HepG2 (cell line): ENCODE measurements at regions not wholly inside any gene's neighbourhood (a gene's known extent, or its start where the extent isn't known, plus 50 kb on each side); places are given as distances from the start of the nearest gene placed in this dataset.

Experiments used
- ATAC-seq: fragments of 200-7000 bp; cut with Tn5 transposase; 3 replicates; pipeline ENCODE4 v1.9.1; 2020; ENCODE audit warnings: mild to moderate bottlenecking, moderate library complexity
- BruUV-seq: library from RNA; stranded (reverse); fragments of 400-500 nt; replicated peaks from 2 replicates; lab custom pipeline; 2021; lab: Mats Ljungman, UMichigan
- CTCF ChIA-PET: fragments of 300-600 bp; formaldehyde crosslinking; extraction: SDS; loops from one replicate; lab custom pipeline; 2021; ENCODE audit warnings: low total read pairs, inconsistent platforms, low intra/inter-chr PET ratio; lab: Yijun Ruan, JAX
- POLR2A ChIA-PET: fragments of 350-600 bp; sonication (Branson Sonifier 250); formaldehyde crosslinking; loops from one replicate; lab custom pipeline; 2020; ENCODE audit warnings: antibody characterized with exemption, inconsistent platforms; lab: Yijun Ruan, JAX
- DNase-seq: peaks from one replicate; pipeline ENCODE4 v3.0.0-alpha.2; 2015; ENCODE audit warnings: low spot score
- FAIRE-seq: peaks from 3 replicates; lab custom pipeline; 2011; peaks lifted over from hg19 to GRCh38; lab: Jason Lieb, UNC
- H2AFZ ChIP-seq: one replicate; pipeline ENCODE4 v1.6.1; 2011; ENCODE audit warnings: low read length, inconsistent platforms
- H3K27ac ChIP-seq: fragments of 300-600 bp; 3 replicates; pipeline ENCODE4 v1.8.0; 2011; ENCODE audit warnings: mixed run types, mild to moderate bottlenecking, mixed read lengths, low read length, inconsistent platforms; ENCODE audit not compliant: insufficient read depth; ENCODE audit errors: extremely low read length
- H3K27me3 ChIP-seq, 2 experiments: fragments of 200-600 bp in 1 of 2; 2 replicates in 1 of 2; 3 replicates in 1 of 2; pipeline versions ENCODE4 v1.6.0 to v1.8.0; 2011; ENCODE audit warnings: low read length in 2 of 2, mild to moderate bottlenecking in 2 of 2, moderate library complexity in 2 of 2, inconsistent platforms in 1 of 2; ENCODE audit not compliant: insufficient read depth in 2 of 2, control insufficient read depth in 1 of 2
- H3K36me3 ChIP-seq, 2 experiments: fragments of 200-600 bp in 1 of 2; replicated peaks in 1 of 2; 2 replicates in 1 of 2; 3 replicates in 1 of 2; pipeline versions ENCODE4 v1.5.1 to v1.8.0; 2011; ENCODE audit warnings: low read length in 2 of 2, inconsistent platforms in 1 of 2; ENCODE audit not compliant: insufficient read depth in 2 of 2, control insufficient read depth in 1 of 2
- H3K4me1 ChIP-seq: 2 replicates; pipeline ENCODE4 v1.5.1; 2012; ENCODE audit warnings: low read length, inconsistent platforms; ENCODE audit not compliant: insufficient read depth
- H3K4me2 ChIP-seq: 2 replicates; pipeline ENCODE4 v1.6.0; 2011; ENCODE audit warnings: low read depth, low read length, inconsistent platforms
- H3K4me3 ChIP-seq, 3 experiments: fragments of 200-600 bp in 1 of 3; sonication (generic), shearing (Covaris generic) in 1 of 3; replicated peaks in 1 of 3; 2 replicates each; pipeline ENCODE4 v1.5.1; 2011 to 2016; ENCODE audit warnings: low read length in 3 of 3, inconsistent platforms in 2 of 3, low read depth in 2 of 3, mild to moderate bottlenecking in 2 of 3, control low read depth in 1 of 3, mixed read lengths in 1 of 3; ENCODE audit not compliant: insufficient read depth in 1 of 3
- H3K79me2 ChIP-seq: one replicate; pipeline ENCODE4 v1.6.1; 2011; ENCODE audit warnings: low read length, inconsistent platforms; ENCODE audit not compliant: insufficient read depth
- H3K9ac ChIP-seq: 2 replicates; pipeline ENCODE4 v1.6.0; 2011; ENCODE audit warnings: mild to moderate bottlenecking, low read depth, low read length, inconsistent platforms; ENCODE audit not compliant: insufficient read depth
- H3K9me3 ChIP-seq: 2 replicates; pipeline ENCODE4 v1.5.1; 2012; ENCODE audit warnings: mild to moderate bottlenecking, low read length
- H4K20me1 ChIP-seq: 2 replicates; pipeline ENCODE4 v1.6.0; 2011; ENCODE audit warnings: inconsistent platforms, mild to moderate bottlenecking, low read length, moderate library complexity; ENCODE audit not compliant: insufficient read depth
- ARID4A ChIP-seq: sonication (generic); formaldehyde crosslinking; IDR thresholded peaks from 2 replicates; pipeline ENCODE4 v1.5.0; 2020; ENCODE audit warnings: mild to moderate bottlenecking, missing genetic modification reagents, borderline replicate concordance
- CHD4 ChIP-seq: fragments of 200-600 bp; sonication (generic); IDR thresholded peaks from 2 replicates; pipeline ENCODE4 v1.7.0; 2017; ENCODE audit warnings: mild to moderate bottlenecking, low read length, borderline replicate concordance
- DPF2 ChIP-seq: sonication (generic); formaldehyde crosslinking; IDR thresholded peaks from 2 replicates; pipeline ENCODE4 v1.4.0; 2020; ENCODE audit warnings: mild to moderate bottlenecking, low read depth, missing genetic modification reagents, borderline replicate concordance
- GATAD1 ChIP-seq: IDR thresholded peaks from 2 replicates; pipeline ENCODE4 v1.6.1; 2016; ENCODE audit warnings: missing genetic modification reagents, missing compliant biosample characterization
- KDM2A ChIP-seq: sonication (generic); formaldehyde crosslinking; IDR thresholded peaks from 2 replicates; pipeline ENCODE4 v1.4.0; 2020; ENCODE audit warnings: low read depth, missing genetic modification reagents, borderline replicate concordance
- NBN ChIP-seq: fragments of 450-650 bp; conservative IDR thresholded peaks from 2 replicates; pipeline ENCODE4 v1.6.1; 2017
- ZNF570 ChIP-seq: sonication (generic); formaldehyde crosslinking; IDR thresholded peaks from 2 replicates; pipeline ENCODE4 v1.4.0; 2020; ENCODE audit warnings: mild to moderate bottlenecking, missing genetic modification reagents, borderline replicate concordance
- WGBS: methylation state at CpG from one replicate; pipeline ENCODE4 v1.1.6; 2017; ENCODE audit warnings: low lambda C conversion rate; 5-methylcytosine and 5-hydroxymethylcytosine counted together
- in situ Hi-C: cut with HindIII; loops from 2 replicates; pipeline ENCODE4 v1.10.0; 2017; ENCODE audit warnings: low pct_unique_long_range_greater_than_20kb; ENCODE audit not compliant: extremely low pct_ligation_motif_present
- intact Hi-C: fragments of 100-400 bp; cut with micrococcal nuclease; formaldehyde crosslinking; loops from one replicate; pipeline ENCODE4 v1.10.0; 2022; ENCODE audit not compliant: unreplicated experiment
- TF ChIP-seq, protein P1 (sequence below): sonication (generic); formaldehyde crosslinking; IDR thresholded peaks from 2 replicates; pipeline ENCODE4 v1.4.0; 2020; ENCODE audit warnings: missing genetic modification reagents, borderline replicate concordance
- TF ChIP-seq, protein P2 (sequence below): sonication (generic); formaldehyde crosslinking; IDR thresholded peaks from 2 replicates; pipeline ENCODE4 v1.5.0; 2020; ENCODE audit warnings: missing genetic modification reagents
- TF ChIP-seq, protein P3 (sequence below), 2 experiments: sonication (generic) in 1 of 2; formaldehyde crosslinking in 1 of 2; IDR thresholded peaks; 2 replicates each; pipeline versions ENCODE4 v1.5.1 to v1.6.1; 2011 to 2020; ENCODE audit warnings: borderline replicate concordance in 1 of 2, low read depth in 1 of 2, low read length in 1 of 2, mild to moderate bottlenecking in 1 of 2, missing genetic modification reagents in 1 of 2, moderate library complexity in 1 of 2

GRCh38 chr17:72255481-72255880, 134.7 kb downstream of the SOX9 start:
- WGBS, result 70% methylated on average over 3 of the region's 3 CpGs
- Histone ChIP-seq H3K9ac (no peak overlapping the region), H3K4me3 (no peak overlapping the region), H4K20me1 (no peaks in the 10 kb centered on the region), H3K4me1 (no peaks in the 10 kb centered on the region; the same call in 1 of the 2 replicates), H3K27ac (no peak overlapping the region), H2AFZ (no peak overlapping the region), H3K27me3 (peaks cover 0 to 13% of the 10 kb centered on the region in 2 experiments; a peak in 2 of 5 replicates), H3K4me2 (no peak overlapping the region), H3K9me3 (no peaks in the 10 kb centered on the region), H3K36me3 (no peaks in the 10 kb centered on the region), H3K79me2 (no peaks in the 10 kb centered on the region)
- FAIRE-seq (no peak), DNase-seq (no peak), ATAC-seq (no peak)
- intact Hi-C loops (no loop called here), in situ Hi-C loops (no loop called here)
- POLR2A ChIA-PET, result no interaction called here
- BruUV-seq, result no TSS peak
- CTCF ChIA-PET, result no interaction called here
- TF ChIP-seq ARID4A (CRISPR knock-in tag) (no peak), CHD4 (no peak), GATAD1 (CRISPR knock-in tag) (no peak), DPF2 (CRISPR knock-in tag) (no peak), ZNF570 (CRISPR knock-in tag) (no peak), KDM2A (no peak), NBN (no peak)
- TF ChIP-seq, protein P1, sequence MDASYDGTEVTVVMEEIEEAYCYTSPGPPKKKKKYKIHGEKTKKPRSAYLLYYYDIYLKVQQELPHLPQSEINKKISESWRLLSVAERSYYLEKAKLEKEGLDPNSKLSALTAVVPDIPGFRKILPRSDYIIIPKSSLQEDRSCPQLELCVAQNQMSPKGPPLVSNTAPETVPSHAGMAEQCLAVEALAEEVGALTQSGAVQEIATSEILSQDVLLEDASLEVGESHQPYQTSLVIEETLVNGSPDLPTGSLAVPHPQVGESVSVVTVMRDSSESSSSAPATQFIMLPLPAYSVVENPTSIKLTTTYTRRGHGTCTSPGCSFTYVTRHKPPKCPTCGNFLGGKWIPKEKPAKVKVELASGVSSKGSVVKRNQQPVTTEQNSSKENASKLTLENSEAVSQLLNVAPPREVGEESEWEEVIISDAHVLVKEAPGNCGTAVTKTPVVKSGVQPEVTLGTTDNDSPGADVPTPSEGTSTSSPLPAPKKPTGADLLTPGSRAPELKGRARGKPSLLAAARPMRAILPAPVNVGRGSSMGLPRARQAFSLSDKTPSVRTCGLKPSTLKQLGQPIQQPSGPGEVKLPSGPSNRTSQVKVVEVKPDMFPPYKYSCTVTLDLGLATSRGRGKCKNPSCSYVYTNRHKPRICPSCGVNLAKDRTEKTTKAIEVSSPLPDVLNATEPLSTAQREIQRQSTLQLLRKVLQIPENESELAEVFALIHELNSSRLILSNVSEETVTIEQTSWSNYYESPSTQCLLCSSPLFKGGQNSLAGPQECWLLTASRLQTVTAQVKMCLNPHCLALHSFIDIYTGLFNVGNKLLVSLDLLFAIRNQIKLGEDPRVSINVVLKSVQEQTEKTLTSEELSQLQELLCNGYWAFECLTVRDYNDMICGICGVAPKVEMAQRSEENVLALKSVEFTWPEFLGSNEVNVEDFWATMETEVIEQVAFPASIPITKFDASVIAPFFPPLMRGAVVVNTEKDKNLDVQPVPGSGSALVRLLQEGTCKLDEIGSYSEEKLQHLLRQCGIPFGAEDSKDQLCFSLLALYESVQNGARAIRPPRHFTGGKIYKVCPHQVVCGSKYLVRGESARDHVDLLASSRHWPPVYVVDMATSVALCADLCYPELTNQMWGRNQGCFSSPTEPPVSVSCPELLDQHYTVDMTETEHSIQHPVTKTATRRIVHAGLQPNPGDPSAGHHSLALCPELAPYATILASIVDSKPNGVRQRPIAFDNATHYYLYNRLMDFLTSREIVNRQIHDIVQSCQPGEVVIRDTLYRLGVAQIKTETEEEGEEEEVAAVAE, result no peak
- TF ChIP-seq, protein P2, sequence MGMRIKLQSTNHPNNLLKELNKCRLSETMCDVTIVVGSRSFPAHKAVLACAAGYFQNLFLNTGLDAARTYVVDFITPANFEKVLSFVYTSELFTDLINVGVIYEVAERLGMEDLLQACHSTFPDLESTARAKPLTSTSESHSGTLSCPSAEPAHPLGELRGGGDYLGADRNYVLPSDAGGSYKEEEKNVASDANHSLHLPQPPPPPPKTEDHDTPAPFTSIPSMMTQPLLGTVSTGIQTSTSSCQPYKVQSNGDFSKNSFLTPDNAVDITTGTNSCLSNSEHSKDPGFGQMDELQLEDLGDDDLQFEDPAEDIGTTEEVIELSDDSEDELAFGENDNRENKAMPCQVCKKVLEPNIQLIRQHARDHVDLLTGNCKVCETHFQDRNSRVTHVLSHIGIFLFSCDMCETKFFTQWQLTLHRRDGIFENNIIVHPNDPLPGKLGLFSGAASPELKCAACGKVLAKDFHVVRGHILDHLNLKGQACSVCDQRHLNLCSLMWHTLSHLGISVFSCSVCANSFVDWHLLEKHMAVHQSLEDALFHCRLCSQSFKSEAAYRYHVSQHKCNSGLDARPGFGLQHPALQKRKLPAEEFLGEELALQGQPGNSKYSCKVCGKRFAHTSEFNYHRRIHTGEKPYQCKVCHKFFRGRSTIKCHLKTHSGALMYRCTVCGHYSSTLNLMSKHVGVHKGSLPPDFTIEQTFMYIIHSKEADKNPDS (CRISPR knock-in tag), result no peak
- TF ChIP-seq, protein P3, sequence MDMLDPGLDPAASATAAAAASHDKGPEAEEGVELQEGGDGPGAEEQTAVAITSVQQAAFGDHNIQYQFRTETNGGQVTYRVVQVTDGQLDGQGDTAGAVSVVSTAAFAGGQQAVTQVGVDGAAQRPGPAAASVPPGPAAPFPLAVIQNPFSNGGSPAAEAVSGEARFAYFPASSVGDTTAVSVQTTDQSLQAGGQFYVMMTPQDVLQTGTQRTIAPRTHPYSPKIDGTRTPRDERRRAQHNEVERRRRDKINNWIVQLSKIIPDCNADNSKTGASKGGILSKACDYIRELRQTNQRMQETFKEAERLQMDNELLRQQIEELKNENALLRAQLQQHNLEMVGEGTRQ (IDR thresholded peaks at IDR 0.05; ENCODE audit: low read depth, low read length), result no peak
- TF ChIP-seq, protein P3 (CRISPR knock-in tag; IDR thresholded peaks at IDR 0.05; ENCODE audit: borderline replicate concordance), result no peak
